ENCODE measurements at regions not wholly inside any gene's neighbourhood (a gene's known extent, or its start where the extent isn't known, plus 50 kb on each side); places are given as distances from the start of the nearest gene placed in this dataset.

DNA sequence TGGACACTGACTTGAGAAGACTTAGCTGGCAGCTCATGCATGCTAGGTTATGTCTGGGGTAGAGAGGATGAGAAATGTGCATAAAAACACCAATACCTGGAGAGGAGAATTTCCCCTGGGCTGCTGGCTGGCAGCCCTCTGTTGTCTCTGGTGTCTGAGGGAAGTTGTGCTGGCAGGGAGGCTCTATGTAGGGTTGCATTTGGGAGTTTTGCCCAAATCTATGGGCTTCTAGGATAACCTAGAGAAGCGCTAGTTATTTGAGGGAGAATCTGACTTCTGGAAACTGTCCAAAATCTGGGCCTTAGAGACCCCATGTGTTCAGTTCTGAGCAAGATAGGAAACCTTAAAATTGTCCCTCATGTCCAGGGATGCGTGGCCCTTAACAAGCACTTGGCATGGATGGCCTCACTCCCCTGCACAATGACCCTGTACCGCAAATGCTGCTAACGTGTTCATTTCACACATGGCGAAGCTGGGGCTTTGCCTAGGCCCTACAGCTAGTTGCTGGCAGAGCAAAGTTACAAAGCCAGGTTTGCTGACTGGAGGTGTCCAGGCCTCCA lies 70.3 kb upstream of the ATP2B2 start:
- ATAC-seq: no peak

GRCh38 chr3:10577486-10577885 lies 72.1 kb upstream of the ATP2B2 start:
- ATAC-seq: no peak
- TF ChIP-seq CSDC2 (CRISPR knock-in tag; IDR thresholded peaks at IDR 0.05): no peak
- no peak for TF ChIP-seq OSR1 (CRISPR knock-in tag; IDR thresholded peaks at IDR 0.05)
- no peak for TF ChIP-seq ZFP3 (CRISPR knock-in tag; IDR thresholded peaks at IDR 0.05)
- no peak for TF ChIP-seq ARNTL (CRISPR knock-in tag; IDR thresholded peaks at IDR 0.05; ENCODE audit: borderline replicate concordance, low read depth)
- no peak for TF ChIP-seq ZNF8 (CRISPR knock-in tag; IDR thresholded peaks at IDR 0.05)
- TF ChIP-seq ZNF565 (CRISPR knock-in tag; conservative IDR thresholded peaks at IDR 0.05; ENCODE audit: low read depth): no peak
- no peak for TF ChIP-seq ESRRG (CRISPR knock-in tag; IDR thresholded peaks at IDR 0.05)
- TF ChIP-seq, protein P1, sequence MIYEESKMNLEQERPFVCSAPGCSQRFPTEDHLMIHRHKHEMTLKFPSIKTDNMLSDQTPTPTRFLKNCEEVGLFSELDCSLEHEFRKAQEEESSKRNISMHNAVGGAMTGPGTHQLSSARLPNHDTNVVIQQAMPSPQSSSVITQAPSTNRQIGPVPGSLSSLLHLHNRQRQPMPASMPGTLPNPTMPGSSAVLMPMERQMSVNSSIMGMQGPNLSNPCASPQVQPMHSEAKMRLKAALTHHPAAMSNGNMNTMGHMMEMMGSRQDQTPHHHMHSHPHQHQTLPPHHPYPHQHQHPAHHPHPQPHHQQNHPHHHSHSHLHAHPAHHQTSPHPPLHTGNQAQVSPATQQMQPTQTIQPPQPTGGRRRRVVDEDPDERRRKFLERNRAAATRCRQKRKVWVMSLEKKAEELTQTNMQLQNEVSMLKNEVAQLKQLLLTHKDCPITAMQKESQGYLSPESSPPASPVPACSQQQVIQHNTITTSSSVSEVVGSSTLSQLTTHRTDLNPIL (CRISPR knock-in tag; IDR thresholded peaks at IDR 0.05; ENCODE audit: low read depth): no peak
- TF ChIP-seq POU6F1 (CRISPR knock-in tag; IDR thresholded peaks at IDR 0.05; ENCODE audit: borderline replicate concordance, low read depth): no peak
- no peak for TF ChIP-seq PATZ1 (CRISPR knock-in tag; IDR thresholded peaks at IDR 0.05; ENCODE audit: borderline replicate concordance)
- no peak for TF ChIP-seq GLIS3 (CRISPR knock-in tag; IDR thresholded peaks at IDR 0.05)
- no peak for TF ChIP-seq ZC3H10 (CRISPR knock-in tag; IDR thresholded peaks at IDR 0.05)

More for the DNA sequence above, 70.3 kb upstream of the ATP2B2 start:
- TF ChIP-seq PATZ1 (CRISPR knock-in tag; IDR thresholded peaks at IDR 0.05; ENCODE audit: borderline replicate concordance) (no peak), ZC3H10 (CRISPR knock-in tag; IDR thresholded peaks at IDR 0.05) (no peak), ZFP3 (CRISPR knock-in tag; IDR thresholded peaks at IDR 0.05) (no peak), BACH2 (CRISPR knock-in tag; IDR thresholded peaks at IDR 0.05; ENCODE audit: borderline replicate concordance) (no peak), TCF4 (CRISPR knock-in tag; IDR thresholded peaks at IDR 0.05; ENCODE audit: borderline replicate concordance) (no peak), PPARA (CRISPR knock-in tag; IDR thresholded peaks at IDR 0.05; ENCODE audit: borderline replicate concordance) (no peak), SNAI2 (CRISPR knock-in tag; IDR thresholded peaks at IDR 0.05) (no peak), ISL1 (CRISPR knock-in tag; IDR thresholded peaks at IDR 0.05) (no peak), GLIS3 (CRISPR knock-in tag; IDR thresholded peaks at IDR 0.05) (no peak), ZNF70 (CRISPR knock-in tag; IDR thresholded peaks at IDR 0.05) (no peak), TOX (CRISPR knock-in tag; IDR thresholded peaks at IDR 0.05; ENCODE audit: borderline replicate concordance) (no peak), RARB (CRISPR knock-in tag; IDR thresholded peaks at IDR 0.05) (no peak), TSHZ2 (CRISPR knock-in tag; IDR thresholded peaks at IDR 0.05) (no peak), ARNTL (CRISPR knock-in tag; IDR thresholded peaks at IDR 0.05; ENCODE audit: borderline replicate concordance, low read depth) (no peak), ZNF8 (CRISPR knock-in tag; IDR thresholded peaks at IDR 0.05) (no peak)
- TF ChIP-seq, protein P2, sequence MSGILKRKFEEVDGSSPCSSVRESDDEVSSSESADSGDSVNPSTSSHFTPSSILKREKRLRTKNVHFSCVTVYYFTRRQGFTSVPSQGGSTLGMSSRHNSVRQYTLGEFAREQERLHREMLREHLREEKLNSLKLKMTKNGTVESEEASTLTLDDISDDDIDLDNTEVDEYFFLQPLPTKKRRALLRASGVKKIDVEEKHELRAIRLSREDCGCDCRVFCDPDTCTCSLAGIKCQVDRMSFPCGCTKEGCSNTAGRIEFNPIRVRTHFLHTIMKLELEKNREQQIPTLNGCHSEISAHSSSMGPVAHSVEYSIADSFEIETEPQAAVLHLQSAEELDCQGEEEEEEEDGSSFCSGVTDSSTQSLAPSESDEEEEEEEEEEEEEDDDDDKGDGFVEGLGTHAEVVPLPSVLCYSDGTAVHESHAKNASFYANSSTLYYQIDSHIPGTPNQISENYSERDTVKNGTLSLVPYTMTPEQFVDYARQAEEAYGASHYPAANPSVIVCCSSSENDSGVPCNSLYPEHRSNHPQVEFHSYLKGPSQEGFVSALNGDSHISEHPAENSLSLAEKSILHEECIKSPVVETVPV (CRISPR knock-in tag; IDR thresholded peaks at IDR 0.05): no peak
